WTC11 (cell line): ENCODE measurements at regions not wholly inside any gene's neighbourhood (a gene's known extent, or its start where the extent isn't known, plus 50 kb on each side); places are given as distances from the start of the nearest gene placed in this dataset.
"Not testable (repeated sequence)": the region's sequence is repeated elsewhere in the genome, so short reads cannot be mapped to it uniquely, and the experiment has no call there.

Experiments
- ATAC-seq: fragments of 200-7000 bp; cut with Tn5 transposase; 2 replicates; pipeline ENCODE4 v1.10.0; 2021; ENCODE audit warnings: mild to moderate bottlenecking, moderate library complexity
- CTCF ChIA-PET: fragments of 300-600 bp; sonication (Branson Sonifier 250); formaldehyde crosslinking; loops from one replicate; lab custom pipeline; 2021; ENCODE audit warnings: antibody characterized with exemption; lab: Charles Lee
- POLR2A ChIA-PET: fragments of 350-600 bp; sonication (Branson Sonifier 250); formaldehyde crosslinking; loops from one replicate; lab custom pipeline; 2021; ENCODE audit warnings: antibody characterized with exemption; lab: Charles Lee
- DNase-seq: peaks from one replicate; pipeline ENCODE4 v3.0.0; 2021; ENCODE audit warnings: low spot score
- H3K27ac Mint-ChIP-seq: 2 replicates; pipeline ENCODE4 v1.8.0; 2021; ENCODE audit warnings: mixed read lengths
- H3K27me3 Mint-ChIP-seq: 2 replicates; pipeline ENCODE4 v1.8.0; 2021; ENCODE audit warnings: low read depth, mild to moderate bottlenecking, moderate library complexity, mixed read lengths
- H3K36me3 Mint-ChIP-seq: 2 replicates; pipeline ENCODE4 v1.8.0; 2021; ENCODE audit warnings: mixed read lengths
- H3K4me1 Mint-ChIP-seq: 2 replicates; pipeline ENCODE4 v1.8.0; 2022; ENCODE audit warnings: mixed read lengths
- H3K4me3 Mint-ChIP-seq: 2 replicates; pipeline ENCODE4 v1.8.0; 2021; ENCODE audit warnings: mild to moderate bottlenecking, moderate library complexity, mixed read lengths
- H3K9me3 Mint-ChIP-seq: 2 replicates; pipeline ENCODE4 v1.8.0; 2021; ENCODE audit warnings: mixed read lengths
- GTF2I ChIP-seq: fragments of 250-450 bp; sonication (Bioruptor Pico); conservative IDR thresholded peaks from 2 replicates; pipeline ENCODE4 v1.4.0; 2021; ENCODE audit warnings: mild to moderate bottlenecking
- TF ChIP-seq, protein P1 (sequence below): fragments of 200-600 bp; IDR thresholded peaks from 2 replicates; pipeline ENCODE4 v1.8.0; 2022; ENCODE audit warnings: antibody characterized with exemption

DNA sequence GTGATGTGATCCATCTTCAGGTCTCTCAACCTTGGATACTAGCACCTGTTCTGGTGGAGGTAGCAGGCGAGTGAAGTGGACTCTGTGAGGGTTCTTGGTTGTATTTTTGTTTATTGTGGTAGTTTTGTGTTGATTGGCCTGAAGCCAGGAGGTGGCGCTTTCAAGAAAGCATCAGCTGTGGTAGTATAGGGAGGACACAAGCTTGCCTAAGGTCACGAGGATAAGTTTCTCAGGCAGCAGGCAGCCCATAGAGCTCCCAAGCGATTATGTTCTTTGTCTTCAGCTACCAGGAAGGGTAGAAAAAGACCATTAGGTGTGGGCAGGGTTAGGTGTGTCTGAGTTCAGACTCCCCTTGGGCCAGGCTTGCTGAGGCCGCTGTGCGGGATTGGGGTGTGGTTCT is 290.8 kb upstream of the TGIF2LY start:
- H3K36me3 Mint-ChIP-seq, H3K4me1 Mint-ChIP-seq, POLR2A ChIA-PET: not testable (repeated sequence)

DNA sequence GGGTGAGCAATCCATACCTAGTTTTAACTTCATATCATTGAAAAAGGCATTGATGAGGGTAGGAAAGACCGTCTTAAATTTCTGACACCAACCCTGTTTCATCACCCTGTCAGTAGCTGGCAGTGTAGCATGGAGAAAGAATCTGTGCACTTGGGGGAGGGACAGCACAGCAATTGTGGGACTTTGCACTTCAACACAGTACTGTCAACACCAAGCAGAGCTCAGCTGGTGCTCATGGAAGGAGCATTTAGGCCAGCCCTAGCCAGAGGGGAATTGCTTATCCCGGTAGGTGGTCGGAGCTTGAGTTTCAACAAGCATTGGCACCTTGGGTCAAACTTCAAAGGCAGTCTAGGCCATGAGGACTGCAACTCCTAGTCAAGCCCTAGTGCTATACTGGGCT is 281.6 kb upstream of the TGIF2LY start:
- H3K4me1 Mint-ChIP-seq, H3K36me3 Mint-ChIP-seq, H3K27ac Mint-ChIP-seq, H3K9me3 Mint-ChIP-seq, H3K27me3 Mint-ChIP-seq, POLR2A ChIA-PET, H3K4me3 Mint-ChIP-seq, CTCF ChIA-PET: not testable (repeated sequence)
- ATAC-seq (peak; percentile 83), DNase-seq (peak; percentile 10)

More for the DNA sequence above, 290.8 kb upstream of the TGIF2LY start:
- ATAC-seq (peak; percentile 80), DNase-seq (peak; percentile 13)
- H3K9me3 Mint-ChIP-seq, CTCF ChIA-PET, H3K27me3 Mint-ChIP-seq, H3K27ac Mint-ChIP-seq, H3K4me3 Mint-ChIP-seq: not testable (repeated sequence)

DNA sequence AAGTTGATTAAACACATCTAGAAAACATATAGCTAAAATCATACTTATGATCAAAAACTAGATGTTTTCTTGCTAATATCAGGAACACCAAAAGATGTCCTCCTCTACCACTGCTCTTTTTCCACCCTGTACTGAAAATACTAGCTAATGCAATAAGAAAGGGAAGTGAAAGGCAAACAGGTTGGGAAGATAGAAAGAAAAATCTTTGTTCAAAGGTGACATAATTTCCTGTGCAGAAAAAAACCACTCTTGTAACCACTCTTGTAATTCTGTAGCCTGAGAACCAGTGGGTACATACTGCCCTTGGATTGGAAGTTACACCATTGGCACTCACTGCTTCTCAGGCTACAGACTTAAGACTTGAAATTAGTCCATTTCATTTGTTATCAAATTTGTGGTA is 258.9 kb upstream of the TGIF2LY start:
- H3K27me3 Mint-ChIP-seq, CTCF ChIA-PET, H3K4me3 Mint-ChIP-seq, H3K27ac Mint-ChIP-seq, H3K4me1 Mint-ChIP-seq, ATAC-seq, H3K9me3 Mint-ChIP-seq, H3K36me3 Mint-ChIP-seq, DNase-seq, POLR2A ChIA-PET: not testable (repeated sequence)

DNA sequence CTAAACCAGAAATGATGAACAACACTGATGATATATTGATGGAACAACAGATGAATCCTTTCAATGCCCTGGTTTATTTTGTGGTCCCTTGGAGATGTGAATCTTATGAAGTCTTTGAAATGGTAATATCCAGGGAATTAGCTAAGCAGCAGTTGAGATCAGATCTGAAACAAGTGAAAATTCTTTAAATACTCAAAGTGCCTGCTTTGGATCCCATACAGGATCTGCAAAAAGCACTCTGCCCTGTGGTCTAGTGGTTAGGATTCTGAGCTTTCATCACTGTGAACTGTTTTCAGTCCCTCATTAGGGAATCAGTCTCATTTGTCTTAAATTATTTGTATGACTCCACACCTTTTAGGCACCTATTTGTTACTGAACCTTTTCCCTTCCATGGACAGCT is 211.3 kb upstream of the TGIF2LY start:
- H3K36me3 Mint-ChIP-seq, DNase-seq, H3K9me3 Mint-ChIP-seq, H3K4me1 Mint-ChIP-seq, H3K4me3 Mint-ChIP-seq, POLR2A ChIA-PET, CTCF ChIA-PET, H3K27me3 Mint-ChIP-seq, H3K27ac Mint-ChIP-seq: not testable (repeated sequence)
- ATAC-seq = peak; percentile 67; the same call in 1 of the 2 replicates

DNA sequence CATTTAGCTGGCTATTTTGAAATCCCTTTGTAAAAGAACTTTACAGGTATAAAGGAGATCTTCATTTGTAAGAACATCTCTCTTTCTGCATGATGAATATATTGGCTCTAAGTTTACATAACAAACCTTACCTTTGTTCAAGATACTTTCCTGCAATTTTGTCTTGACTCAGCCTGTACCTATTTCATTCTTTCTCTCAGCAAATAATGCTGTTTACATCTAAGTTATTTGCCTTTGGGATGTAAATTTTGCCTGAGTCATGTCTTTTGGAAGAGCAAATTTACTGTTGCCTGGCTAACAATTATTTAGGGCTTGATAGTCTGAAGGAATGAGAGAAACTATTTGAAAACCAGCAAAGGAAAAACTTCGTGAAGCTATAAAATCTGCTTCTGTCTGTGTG is 210.4 kb upstream of the TGIF2LY start:
- H3K9me3 Mint-ChIP-seq, CTCF ChIA-PET, H3K4me3 Mint-ChIP-seq, H3K27ac Mint-ChIP-seq, DNase-seq, H3K4me1 Mint-ChIP-seq, H3K27me3 Mint-ChIP-seq, H3K36me3 Mint-ChIP-seq, POLR2A ChIA-PET: not testable (repeated sequence)
- peak; percentile 46 for ATAC-seq

DNA sequence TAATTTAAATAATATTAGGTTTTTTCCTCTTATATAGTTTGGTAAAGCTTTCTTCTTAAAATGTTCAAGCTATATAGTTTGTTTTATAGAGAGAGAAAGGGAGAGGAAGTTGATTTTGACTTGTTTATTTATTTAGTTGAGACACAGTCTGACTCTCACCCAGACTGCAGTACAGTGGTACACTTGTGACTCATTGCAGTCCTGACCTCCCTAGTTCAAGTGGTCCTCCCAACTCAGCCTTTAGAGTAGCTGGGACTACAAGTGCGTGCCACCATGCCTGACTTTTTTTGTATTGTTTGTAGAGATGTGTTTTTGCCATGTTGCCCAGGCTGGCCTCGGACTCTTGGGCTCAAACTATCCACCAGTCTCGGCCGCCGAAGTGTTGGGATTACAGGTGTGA is 187.4 kb upstream of the TGIF2LY start:
- POLR2A ChIA-PET, H3K27me3 Mint-ChIP-seq, H3K9me3 Mint-ChIP-seq, H3K36me3 Mint-ChIP-seq, H3K27ac Mint-ChIP-seq, H3K4me3 Mint-ChIP-seq, CTCF ChIA-PET, H3K4me1 Mint-ChIP-seq, ATAC-seq, DNase-seq: not testable (repeated sequence)

DNA sequence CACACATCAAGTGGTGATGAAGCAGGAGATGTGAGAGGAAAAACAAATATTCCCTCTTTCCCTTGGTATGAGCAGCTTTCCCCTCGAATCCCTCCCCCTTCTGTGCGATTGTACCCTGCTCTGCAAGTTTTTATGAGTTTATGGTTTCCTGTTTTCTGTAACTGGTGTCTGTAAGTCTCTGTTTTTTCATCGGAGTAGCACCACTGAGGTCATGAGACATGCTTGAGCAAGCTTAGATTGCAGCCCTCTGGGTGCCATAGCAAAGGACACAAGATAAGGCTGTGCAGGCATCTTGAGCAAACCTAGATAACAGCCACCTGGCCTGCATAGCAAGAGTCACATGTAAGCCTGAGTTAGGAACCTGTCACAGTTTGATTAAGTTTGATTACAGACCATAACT is 174.6 kb upstream of the TGIF2LY start:
- POLR2A ChIA-PET, H3K27ac Mint-ChIP-seq, H3K4me3 Mint-ChIP-seq, CTCF ChIA-PET, ATAC-seq, DNase-seq, H3K27me3 Mint-ChIP-seq, H3K4me1 Mint-ChIP-seq: not testable (repeated sequence)
- H3K36me3 Mint-ChIP-seq = peaks cover 28% of the 10 kb centered on the region
- H3K9me3 Mint-ChIP-seq = peaks cover 21% of the 10 kb centered on the region

DNA sequence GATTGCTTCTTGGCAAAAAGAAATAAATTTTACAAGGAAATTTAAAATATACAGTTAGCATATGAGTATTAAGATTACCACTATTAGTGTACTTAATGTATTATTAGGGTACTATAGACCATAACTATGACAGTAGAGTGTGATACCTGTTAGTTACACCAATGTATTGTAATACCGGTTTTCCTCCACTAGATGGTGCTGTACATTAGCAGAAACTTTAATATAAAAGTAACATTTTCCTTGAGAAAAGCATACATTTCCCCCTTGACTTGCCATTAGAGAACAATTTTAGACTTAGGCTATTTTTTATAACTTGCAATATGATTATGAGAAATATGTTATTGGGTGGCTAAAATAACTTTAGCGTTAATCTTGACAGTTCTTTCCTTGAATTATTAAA is 173.3 kb upstream of the TGIF2LY start:
- TF ChIP-seq, protein P1, sequence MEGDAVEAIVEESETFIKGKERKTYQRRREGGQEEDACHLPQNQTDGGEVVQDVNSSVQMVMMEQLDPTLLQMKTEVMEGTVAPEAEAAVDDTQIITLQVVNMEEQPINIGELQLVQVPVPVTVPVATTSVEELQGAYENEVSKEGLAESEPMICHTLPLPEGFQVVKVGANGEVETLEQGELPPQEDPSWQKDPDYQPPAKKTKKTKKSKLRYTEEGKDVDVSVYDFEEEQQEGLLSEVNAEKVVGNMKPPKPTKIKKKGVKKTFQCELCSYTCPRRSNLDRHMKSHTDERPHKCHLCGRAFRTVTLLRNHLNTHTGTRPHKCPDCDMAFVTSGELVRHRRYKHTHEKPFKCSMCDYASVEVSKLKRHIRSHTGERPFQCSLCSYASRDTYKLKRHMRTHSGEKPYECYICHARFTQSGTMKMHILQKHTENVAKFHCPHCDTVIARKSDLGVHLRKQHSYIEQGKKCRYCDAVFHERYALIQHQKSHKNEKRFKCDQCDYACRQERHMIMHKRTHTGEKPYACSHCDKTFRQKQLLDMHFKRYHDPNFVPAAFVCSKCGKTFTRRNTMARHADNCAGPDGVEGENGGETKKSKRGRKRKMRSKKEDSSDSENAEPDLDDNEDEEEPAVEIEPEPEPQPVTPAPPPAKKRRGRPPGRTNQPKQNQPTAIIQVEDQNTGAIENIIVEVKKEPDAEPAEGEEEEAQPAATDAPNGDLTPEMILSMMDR = peak; percentile 51
- TF ChIP-seq, all 79 proteins: peak for 1; not testable (repeated sequence) for 78
- DNase-seq, H3K27me3 Mint-ChIP-seq, H3K4me1 Mint-ChIP-seq, CTCF ChIA-PET, ATAC-seq, H3K4me3 Mint-ChIP-seq, POLR2A ChIA-PET, H3K27ac Mint-ChIP-seq: not testable (repeated sequence)
- H3K36me3 Mint-ChIP-seq = peaks cover 33% of the 10 kb centered on the region
- H3K9me3 Mint-ChIP-seq = peaks cover 23% of the 10 kb centered on the region

DNA sequence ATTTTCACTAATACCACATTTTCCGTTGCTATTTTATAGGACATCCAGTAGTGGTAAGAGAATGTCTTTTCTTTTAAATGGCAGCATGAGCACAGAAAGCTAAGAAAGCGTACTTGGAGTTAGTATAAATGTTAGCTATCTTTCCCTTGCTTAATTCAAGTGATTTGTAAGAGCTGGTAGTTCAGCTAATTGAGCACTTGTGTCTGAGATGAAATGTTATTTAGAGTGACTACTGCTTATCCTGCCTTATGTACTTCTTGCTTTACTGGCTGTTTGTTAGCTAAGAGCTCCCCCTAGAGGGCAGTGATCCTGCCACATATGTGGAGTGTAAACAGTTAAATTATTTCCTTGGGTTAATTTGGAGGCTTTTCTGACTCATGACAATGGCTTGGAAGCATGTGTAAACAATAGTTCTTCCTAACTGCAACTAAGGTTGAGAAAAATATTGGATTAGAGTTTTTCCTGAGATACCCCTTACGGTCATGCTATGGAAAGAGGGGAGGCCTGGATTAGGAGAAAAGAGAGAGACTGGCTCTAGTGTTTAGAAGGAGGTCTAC is 171.9 kb upstream of the TGIF2LY start:
- peak; percentile 55 for ATAC-seq
- CTCF ChIA-PET, H3K27ac Mint-ChIP-seq, DNase-seq, H3K27me3 Mint-ChIP-seq, H3K4me3 Mint-ChIP-seq, POLR2A ChIA-PET, H3K4me1 Mint-ChIP-seq: not testable (repeated sequence)
- TF ChIP-seq GTF2I = peak; percentile 92
- peaks cover 23% of the 10 kb centered on the region for H3K9me3 Mint-ChIP-seq
- H3K36me3 Mint-ChIP-seq = peaks cover 33% of the 10 kb centered on the region

DNA sequence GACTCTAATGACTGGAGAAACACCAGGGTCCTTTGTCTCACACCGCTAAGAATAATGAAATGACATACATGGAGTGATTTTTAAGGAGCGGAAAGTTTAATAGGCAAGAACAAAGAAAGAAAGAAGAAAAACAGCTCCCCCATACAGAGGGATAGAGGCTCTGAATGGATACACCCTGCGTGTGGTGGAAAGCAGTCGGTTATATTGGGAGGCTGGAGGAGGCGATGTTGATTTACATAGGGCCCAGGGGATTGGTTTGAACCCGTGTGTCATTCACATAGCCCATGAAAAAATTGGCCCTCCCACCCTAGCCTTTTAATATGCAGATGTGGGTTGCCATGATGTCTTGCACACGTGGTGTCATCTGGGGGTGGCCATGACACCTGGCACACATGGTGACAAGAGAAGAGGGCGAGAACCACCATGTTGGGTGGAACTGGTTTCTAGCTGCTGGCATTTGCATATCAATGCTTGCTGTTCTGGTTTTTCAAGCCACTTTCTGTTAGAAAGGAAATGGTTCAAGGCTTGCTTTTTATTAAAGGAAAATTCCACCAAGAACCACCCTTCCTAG is 168.5 kb upstream of the TGIF2LY start:
- CTCF ChIA-PET, H3K9me3 Mint-ChIP-seq, ATAC-seq, POLR2A ChIA-PET, H3K27ac Mint-ChIP-seq, H3K4me3 Mint-ChIP-seq, DNase-seq, H3K4me1 Mint-ChIP-seq, H3K27me3 Mint-ChIP-seq: not testable (repeated sequence)
- peaks cover 15% of the 10 kb centered on the region for H3K36me3 Mint-ChIP-seq
